ENCODE measurements at regions not wholly inside any gene's neighbourhood (a gene's known extent, or its start where the extent isn't known, plus 50 kb on each side); places are given as distances from the start of the nearest gene placed in this dataset.
"Not testable (repeated sequence)": the region's sequence is repeated elsewhere in the genome, so short reads cannot be mapped to it uniquely, and the experiment has no call there.

DNA sequence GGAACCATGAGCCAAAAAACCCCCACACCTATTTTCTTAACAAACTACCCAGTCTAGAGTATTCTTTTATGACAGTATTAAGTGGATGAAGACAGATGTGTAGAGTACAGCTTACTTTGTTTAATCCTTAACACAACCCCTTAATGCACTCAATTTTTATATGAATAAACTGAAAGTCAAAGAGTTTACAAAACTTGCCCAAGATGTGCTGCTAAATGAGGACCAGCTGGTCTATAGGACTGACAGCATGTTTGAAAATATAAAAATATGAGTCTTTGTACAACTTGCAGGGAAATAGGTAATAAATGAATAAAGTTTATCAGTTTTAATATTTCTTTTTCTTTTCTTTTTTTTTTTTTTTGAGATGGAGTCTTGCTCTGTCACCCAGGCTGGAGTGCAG lies 102.3 kb downstream of the ZFY start:
- DNase-seq (ENCODE audit: low spot score) = no peak

DNA sequence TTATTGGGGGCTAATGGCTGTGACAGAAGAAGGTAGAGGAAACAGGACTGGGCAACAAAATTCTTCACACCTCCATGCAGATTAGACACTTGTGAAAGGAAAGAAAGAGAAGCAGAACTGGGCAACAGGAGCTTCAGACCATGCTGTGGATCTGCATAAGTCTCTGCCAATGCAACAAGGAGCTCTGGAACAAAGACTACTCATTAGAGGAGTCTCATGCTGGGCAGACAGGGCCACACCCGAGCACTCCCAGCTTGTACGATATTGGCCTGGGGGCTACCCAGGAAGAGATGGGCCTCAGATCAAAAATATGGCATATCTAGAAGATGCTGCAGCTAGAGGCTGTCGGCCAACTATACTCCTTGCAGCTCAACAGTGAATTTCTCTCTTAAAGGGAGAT lies 105.2 kb downstream of the ZFY start:
- no peak for DNase-seq (ENCODE audit: low spot score)

DNA sequence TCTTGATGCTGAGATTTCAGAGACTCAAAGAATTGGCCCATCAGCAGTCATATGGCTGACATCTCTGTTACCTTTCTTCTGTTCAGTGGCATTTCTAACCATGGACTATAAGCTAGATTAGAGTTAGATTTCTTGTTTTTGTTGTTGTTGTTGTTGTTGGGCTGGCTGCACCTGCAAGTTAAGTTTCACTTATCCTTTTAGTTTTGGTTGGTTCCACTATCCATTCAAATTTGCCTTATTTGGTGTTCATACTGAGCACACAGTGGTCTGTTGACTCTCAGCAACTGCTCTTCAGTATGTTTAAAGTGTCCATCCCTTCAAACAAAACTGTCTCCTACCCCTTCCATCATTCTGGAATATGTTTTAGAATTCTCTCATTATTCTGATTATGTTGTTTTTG lies 106.8 kb downstream of the ZFY start:
- no peak for DNase-seq (ENCODE audit: low spot score)

DNA sequence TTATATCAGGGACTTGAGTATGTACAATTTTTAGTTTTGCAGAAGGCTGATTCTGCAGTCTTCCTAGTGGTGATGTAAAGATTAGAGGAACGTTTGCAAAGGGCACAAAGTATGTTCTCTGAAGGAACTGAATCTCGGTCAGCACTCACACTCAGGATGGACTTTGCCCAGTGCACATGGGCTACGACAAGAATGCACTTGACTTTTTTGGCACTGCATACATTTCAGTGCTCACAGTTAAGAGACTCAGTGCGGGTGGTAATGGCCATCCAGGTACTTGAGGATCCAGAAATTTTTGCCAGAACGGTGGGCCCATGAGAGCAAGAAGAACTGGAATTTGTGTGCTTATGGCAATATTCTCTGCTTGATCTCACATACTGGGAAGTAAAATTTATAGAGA lies 107.7 kb downstream of the ZFY start:
- DNase-seq (ENCODE audit: low spot score) = no peak

DNA sequence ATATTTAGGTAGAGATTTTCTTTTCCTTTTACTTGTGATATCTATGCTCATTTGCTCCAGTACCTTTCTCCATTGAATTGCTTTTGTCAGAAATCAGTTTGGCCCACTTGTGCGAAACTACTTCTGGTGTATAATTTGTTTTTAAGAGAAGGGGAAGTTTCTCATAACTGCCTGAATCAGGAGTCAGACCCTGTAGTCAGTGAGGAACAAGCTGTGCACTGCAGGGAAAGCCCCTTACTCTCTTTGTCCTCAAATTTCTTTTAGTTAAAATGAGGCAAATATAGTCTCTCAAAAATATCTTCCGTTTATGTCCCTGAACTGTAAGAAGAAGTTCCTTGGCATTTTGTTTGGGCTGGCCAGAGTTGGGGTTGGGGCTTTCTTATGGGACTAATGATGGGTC lies 109.9 kb downstream of the ZFY start:
- DNase-seq (ENCODE audit: low spot score) = no peak

DNA sequence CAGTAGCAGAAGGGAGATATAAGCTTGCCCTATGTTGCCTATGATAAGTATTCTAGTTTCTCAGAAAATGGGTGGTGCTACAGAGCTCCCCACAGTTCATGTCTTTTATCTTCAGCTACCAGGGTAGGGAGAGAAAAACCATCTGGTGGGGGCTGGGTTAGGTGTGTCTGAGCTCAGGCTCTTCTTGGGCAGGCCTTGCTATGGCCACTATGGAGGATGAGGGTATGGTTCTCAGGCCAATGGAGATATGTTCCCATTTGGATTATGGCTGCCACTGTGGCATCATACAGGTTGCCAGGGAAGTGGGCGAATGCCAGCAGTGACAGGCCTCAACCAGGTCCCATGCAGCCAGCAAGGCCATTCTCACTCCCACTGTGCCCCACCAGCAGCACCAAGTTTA lies 120.3 kb downstream of the ZFY start:
- not testable (repeated sequence) for DNase-seq (ENCODE audit: low spot score)

DNA sequence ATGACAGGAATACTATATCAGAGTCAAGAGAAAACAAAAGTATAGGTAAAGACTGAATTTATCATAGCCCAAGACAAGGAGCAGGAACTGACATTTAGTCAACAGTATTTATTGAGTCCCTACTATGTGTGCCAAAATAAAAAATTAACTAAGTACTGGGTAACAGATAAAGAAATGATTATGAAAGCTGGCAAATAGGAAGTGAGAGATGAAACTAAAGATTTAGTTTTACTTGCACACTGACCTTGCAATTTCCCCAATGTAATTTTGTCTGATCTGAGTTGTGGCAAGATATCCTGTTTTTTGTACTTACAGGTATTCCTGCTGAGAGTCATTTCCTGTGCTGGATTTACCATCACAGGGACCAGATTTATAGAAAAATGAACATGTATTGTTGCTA lies 123.2 kb downstream of the ZFY start:
- not testable (repeated sequence) for DNase-seq (ENCODE audit: low spot score)

DNA sequence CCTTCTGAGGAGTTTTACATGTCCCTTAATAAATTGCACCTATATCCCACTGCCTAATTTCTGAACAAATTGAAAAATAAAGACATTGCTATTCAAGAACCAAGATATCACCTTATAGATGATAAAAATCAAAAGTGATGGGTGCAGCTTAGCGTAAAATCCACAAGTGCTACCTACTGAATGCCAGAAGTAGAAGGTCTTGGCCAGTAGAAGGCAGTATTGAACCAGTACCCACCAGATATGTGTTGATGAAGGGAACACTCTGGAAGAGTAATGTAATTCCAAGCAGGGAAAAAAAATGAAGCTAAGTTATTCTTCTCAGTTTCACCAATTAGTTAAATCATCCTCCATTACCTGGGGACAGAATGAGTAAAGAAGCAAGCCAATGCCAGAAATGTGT lies 125.5 kb downstream of the ZFY start:
- DNase-seq (ENCODE audit: low spot score) = not testable (repeated sequence)

DNA sequence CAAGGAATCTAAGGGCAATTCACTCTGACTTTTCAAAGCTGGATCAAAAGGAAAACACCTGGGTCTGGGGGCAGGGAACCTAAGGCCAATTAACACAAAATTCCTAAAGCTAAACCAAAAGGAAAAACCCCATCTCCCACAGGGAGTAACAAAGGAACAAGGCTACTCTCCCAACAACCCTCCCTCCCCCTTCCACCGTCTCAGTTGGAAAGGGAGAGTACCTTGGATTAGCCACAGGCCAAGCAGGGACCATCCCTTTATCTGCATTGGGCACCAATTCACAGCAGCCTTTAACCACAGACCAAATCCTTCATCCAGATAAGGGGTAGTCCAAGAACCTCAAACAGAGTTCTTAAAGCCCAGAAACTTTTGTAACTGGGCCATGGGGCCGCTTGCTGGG lies 153.0 kb downstream of the ZFY start:
- DNase-seq (ENCODE audit: low spot score) = not testable (repeated sequence)

DNA sequence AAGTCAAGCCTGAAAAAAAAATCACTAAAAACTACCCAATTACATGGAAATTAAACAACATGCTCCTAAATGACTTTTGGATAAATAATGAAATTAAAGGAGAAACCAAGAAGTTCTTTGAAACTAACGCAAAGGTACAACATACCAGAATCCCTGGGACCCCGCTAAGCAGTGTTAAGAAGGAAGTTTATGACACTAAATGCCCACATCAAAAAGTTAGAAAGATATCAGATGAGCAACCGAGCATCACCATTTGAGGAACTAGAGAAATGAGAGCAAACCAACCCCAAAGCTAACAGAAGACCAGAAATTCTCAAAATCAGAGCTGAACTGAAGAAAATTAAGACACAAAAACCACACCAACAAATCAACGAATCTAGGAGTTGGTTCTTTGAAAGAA lies 173.5 kb downstream of the ZFY start:
- not testable (repeated sequence) for DNase-seq (ENCODE audit: low spot score)

DNA sequence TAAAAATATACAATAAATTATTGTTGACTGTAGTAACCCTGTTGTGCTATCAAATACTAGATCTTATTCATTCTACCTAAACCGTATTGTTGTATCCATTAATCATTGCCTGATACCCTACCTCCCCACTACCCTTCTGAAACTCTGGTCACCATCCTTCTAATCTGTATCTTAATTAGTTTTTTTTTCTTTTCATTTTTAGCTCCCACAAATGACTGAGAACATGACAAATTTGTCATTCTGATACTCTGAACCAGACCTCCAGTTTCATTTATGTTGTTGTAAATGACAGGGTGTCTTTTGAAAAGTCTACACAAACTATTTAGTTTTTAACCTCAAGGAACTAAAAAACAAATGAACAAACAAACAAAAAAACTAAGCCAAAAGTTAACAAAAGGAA lies 185.1 kb downstream of the ZFY start:
- not testable (repeated sequence) for DNase-seq (ENCODE audit: low spot score)

DNA sequence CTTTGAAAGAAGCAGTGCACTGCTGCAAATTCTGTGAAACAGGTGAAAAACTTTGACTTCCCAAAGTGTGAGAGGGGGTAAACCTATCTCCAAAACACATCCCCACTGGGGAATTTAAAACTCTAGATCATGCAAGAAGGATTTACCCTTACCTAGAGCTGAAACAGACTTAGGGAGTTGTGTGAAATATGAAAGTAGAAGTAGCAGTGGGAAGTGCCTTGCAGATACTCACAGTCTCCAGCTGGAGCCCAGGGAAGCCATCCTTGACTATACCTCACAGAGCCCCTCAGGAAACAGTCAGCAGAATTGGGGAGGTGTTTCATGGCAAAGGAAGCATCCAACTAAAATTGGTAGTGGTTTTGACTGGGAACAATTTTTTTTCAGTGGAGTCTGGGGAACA lies 185.5 kb downstream of the ZFY start:
- not testable (repeated sequence) for DNase-seq (ENCODE audit: low spot score)

DNA sequence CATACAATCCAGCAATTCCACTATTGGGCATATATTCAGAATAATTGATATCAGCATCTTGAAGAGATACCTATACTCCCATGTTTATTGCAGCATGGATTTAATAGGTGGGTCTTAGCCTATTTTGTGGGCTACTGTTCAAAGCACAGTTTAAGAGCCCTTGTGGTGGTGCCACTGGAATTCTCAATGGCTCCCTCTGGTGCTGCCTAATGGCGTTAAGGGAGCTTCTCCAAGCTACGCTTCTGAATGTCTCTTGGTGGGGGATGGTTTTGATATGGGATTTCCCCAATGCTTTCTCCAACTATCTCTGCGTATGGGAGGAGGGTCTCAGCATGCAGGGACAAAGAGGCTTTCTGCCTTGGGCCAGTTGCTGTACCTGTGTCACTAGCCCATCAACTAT lies 188.3 kb downstream of the ZFY start:
- DNase-seq (ENCODE audit: low spot score) = not testable (repeated sequence)

DNA sequence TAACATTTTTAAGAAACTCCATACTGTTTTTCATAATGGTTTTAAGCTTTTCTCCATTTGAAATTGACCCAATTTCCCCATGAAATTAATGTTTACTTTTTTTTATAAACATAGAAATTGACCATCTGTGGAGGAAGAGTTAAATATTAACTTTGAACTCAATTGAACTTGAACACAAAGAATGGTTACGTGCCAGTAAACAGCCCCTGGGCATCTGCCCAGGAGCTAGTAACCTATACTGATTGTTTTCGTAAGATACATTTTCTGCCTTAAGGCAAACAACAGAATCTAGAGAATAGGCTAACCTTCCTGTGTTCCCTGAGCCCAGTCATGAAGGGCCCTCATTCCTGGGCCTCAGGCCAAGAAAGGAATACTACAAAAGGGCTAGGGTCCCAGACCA lies 235.9 kb downstream of the ZFY start:
- DNase-seq (ENCODE audit: low spot score) = peak; percentile 9

DNA sequence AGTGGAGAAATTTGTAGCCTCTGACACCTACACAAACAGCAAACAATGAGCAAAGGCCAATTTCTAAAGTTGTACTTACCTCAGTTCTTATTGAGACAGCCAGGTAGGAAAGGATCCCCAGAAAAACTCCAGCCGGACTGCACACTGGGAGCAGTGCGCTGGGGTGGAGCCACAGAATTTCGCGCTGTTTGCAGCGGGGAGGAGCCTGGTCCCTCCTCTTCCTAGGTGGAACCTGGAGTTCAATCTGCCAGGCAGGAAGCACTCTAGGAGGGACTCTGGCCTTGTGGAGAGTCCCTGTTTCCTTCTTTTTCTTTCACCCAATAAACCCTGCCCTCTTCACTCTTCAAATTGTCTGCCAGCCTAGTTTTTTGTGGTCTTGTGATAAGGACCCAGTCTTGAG lies 259.9 kb downstream of the ZFY start:
- not testable (repeated sequence) for DNase-seq (ENCODE audit: low spot score)

DNA sequence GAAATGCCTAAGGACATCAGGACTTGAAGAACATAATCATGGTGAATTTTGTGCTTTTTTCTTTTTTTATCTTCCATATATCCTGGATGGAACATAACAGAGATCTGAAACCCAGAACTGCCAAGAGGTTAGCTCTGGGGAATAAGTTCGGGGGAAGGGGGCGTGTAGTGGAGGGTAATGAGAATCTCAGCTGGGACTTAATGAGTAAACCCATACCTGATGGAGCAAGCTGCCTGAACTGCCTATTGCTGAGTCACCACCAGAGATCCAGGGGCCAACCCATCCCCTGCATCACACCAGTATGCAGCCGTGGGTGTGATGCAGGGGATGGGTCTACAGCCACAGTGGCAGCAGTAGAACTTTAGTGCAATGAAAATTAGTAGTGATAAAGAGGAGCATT lies 267.1 kb downstream of the ZFY start:
- not testable (repeated sequence) for DNase-seq (ENCODE audit: low spot score)

DNA sequence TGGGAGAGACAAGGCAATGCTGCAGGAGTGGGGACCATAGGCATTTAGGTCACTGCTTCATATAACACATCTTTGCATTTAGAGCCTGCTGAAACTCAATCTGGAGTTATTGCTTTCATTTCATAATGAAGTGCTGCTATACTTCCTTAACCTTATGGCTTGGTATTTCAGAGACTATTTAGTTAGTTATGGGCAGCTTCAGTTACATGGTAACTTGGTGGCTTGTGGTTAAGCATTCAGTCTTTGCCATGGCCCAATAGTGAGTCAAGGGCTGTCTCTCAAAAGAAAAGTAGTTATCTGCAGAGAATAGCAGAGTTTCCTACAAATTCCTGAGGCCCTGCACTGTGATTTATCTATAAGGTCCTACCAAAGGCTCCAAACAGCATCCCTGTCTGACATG lies 271.6 kb downstream of the ZFY start:
- not testable (repeated sequence) for DNase-seq (ENCODE audit: low spot score)

DNA sequence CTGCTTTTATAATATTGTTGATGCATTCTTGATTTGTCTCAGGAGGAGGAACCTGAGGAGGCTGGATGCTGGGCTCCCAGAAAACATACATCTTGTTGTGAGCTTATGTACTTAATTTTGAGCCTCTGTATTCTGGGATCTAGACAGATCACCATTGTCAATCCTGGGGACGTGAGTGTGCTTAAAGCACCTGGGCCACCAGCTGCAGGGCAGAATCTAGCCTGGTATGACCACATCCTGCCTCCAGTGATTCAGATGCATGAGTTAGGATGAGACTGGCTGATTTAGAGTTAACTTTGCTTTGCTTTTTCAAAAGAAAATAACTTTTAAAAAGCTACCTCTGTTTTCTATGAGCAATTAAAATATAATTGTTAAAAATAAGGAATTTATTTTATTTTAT lies 278.0 kb downstream of the ZFY start:
- DNase-seq (ENCODE audit: low spot score) = not testable (repeated sequence)

DNA sequence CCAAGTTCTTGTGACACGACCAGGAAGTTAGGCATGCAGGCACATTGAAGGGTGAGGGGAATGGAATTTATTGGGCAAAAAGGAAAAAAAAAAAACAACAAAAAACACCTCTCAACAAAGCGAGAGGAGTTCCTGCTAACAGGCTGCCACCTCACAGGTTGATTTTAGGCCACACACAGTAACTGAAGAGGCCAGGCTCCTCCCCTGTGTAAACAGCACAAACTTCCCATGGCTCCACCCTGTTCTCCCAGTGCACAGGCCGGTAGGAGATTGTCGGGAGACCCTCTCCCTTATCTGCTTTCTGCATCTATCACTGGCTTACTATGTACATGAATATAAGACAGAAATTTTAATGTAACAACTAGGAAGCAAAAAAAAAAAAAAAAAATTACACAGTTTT lies 283.0 kb downstream of the ZFY start:
- DNase-seq (ENCODE audit: low spot score) = not testable (repeated sequence)

DNA sequence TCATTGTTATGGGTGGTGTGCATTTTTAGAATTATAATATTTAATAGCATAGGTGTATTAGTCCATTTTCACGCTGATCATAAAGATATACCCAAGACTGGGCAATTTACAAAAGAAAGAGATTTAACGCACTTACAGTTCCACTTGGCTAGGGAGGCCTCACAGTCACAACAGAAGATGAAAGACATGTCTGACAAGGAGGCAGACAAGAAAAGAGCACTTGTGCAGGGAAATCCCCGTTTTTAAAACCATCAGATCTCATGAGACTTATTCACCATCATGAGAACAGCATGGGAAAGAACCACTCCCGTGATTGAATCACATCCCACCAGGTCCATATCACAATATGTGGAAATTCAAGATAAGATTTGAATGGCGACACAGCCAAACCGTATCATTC lies 283.4 kb downstream of the ZFY start:
- not testable (repeated sequence) for DNase-seq (ENCODE audit: low spot score)

DNA sequence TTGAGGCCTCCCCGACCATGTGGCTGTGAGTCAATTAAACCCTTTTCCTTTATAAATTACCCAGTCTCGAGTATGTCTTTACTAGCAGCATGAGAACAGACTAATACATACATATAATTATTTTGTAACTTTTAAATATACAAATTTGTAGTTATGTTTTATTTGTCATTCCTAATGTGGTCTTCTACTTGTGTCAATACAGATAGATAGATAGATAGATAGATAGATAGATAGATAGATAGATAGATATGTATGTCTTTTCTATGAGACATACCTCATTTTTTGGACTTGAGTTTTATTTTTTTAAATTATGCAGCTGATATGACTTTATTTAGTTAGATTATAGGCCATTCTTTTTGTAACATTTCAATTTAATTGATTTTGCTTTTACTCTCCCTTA lies 316.0 kb upstream of the TGIF2LY start:
- not testable (repeated sequence) for DNase-seq (ENCODE audit: low spot score)

DNA sequence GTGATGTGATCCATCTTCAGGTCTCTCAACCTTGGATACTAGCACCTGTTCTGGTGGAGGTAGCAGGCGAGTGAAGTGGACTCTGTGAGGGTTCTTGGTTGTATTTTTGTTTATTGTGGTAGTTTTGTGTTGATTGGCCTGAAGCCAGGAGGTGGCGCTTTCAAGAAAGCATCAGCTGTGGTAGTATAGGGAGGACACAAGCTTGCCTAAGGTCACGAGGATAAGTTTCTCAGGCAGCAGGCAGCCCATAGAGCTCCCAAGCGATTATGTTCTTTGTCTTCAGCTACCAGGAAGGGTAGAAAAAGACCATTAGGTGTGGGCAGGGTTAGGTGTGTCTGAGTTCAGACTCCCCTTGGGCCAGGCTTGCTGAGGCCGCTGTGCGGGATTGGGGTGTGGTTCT lies 290.8 kb upstream of the TGIF2LY start:
- DNase-seq (ENCODE audit: low spot score) = not testable (repeated sequence)

DNA sequence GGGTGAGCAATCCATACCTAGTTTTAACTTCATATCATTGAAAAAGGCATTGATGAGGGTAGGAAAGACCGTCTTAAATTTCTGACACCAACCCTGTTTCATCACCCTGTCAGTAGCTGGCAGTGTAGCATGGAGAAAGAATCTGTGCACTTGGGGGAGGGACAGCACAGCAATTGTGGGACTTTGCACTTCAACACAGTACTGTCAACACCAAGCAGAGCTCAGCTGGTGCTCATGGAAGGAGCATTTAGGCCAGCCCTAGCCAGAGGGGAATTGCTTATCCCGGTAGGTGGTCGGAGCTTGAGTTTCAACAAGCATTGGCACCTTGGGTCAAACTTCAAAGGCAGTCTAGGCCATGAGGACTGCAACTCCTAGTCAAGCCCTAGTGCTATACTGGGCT lies 281.6 kb upstream of the TGIF2LY start:
- not testable (repeated sequence) for DNase-seq (ENCODE audit: low spot score)

DNA sequence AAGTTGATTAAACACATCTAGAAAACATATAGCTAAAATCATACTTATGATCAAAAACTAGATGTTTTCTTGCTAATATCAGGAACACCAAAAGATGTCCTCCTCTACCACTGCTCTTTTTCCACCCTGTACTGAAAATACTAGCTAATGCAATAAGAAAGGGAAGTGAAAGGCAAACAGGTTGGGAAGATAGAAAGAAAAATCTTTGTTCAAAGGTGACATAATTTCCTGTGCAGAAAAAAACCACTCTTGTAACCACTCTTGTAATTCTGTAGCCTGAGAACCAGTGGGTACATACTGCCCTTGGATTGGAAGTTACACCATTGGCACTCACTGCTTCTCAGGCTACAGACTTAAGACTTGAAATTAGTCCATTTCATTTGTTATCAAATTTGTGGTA lies 258.9 kb upstream of the TGIF2LY start:
- not testable (repeated sequence) for DNase-seq (ENCODE audit: low spot score)

DNA sequence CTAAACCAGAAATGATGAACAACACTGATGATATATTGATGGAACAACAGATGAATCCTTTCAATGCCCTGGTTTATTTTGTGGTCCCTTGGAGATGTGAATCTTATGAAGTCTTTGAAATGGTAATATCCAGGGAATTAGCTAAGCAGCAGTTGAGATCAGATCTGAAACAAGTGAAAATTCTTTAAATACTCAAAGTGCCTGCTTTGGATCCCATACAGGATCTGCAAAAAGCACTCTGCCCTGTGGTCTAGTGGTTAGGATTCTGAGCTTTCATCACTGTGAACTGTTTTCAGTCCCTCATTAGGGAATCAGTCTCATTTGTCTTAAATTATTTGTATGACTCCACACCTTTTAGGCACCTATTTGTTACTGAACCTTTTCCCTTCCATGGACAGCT lies 211.3 kb upstream of the TGIF2LY start:
- DNase-seq (ENCODE audit: low spot score) = not testable (repeated sequence)
